K562 (cell line): ENCODE measurements at regions not wholly inside any gene's neighbourhood (a gene's known extent, or its start where the extent isn't known, plus 50 kb on each side); places are given as distances from the start of the nearest gene placed in this dataset.

Experiments used
- CBFA2T2 ChIP-seq: fragments of 450-650 bp; conservative IDR thresholded peaks from 2 replicates; pipeline ENCODE4 v1.6.1; 2017; ENCODE audit warnings: mild to moderate bottlenecking
- CBFB ChIP-seq: sonication (generic); formaldehyde crosslinking; IDR thresholded peaks from 2 replicates; pipeline ENCODE4 v1.4.0; 2020; ENCODE audit warnings: mild to moderate bottlenecking, missing genetic modification reagents
- CSDE1 ChIP-seq, 2 experiments: fragments of 450-650 bp; IDR thresholded peaks; 2 replicates each; pipeline ENCODE4 v1.6.1; 2016; ENCODE audit warnings: mild to moderate bottlenecking in 1 of 2
- FOXJ3 ChIP-seq: sonication (generic); formaldehyde crosslinking; IDR thresholded peaks from 2 replicates; pipeline ENCODE4 v1.4.0; 2020; ENCODE audit warnings: mild to moderate bottlenecking, missing genetic modification reagents
- GTF2F1 ChIP-seq: IDR thresholded peaks from 2 replicates; pipeline ENCODE4 v1.6.1; 2011; ENCODE audit warnings: low read depth, low read length, improper control_type of control experiment
- NCOR1 ChIP-seq: fragments of 450-650 bp; IDR thresholded peaks from 2 replicates; pipeline ENCODE4 v1.6.1; 2016; ENCODE audit warnings: mild to moderate bottlenecking, moderate library complexity
- NKRF ChIP-seq: fragments of 450-650 bp; IDR thresholded peaks from 2 replicates; pipeline ENCODE4 v1.6.1; 2016; ENCODE audit warnings: borderline replicate concordance
- RFX5 ChIP-seq: IDR thresholded peaks from 2 replicates; pipeline ENCODE4 v1.6.1; 2011; ENCODE audit warnings: low read depth, mild to moderate bottlenecking, improper control_type of control experiment, low read length
- SAP30 ChIP-seq: fragments of 200-600 bp; sonication (generic); IDR thresholded peaks from 2 replicates; pipeline ENCODE4 v1.6.1; 2012; ENCODE audit warnings: borderline replicate concordance, low read depth, mild to moderate bottlenecking, moderate library complexity, low read length, control low read depth, inconsistent platforms; ENCODE audit not compliant: insufficient read depth, poor library complexity, severe bottlenecking
- TF ChIP-seq, protein P1 (sequence below): fragments of 250-450 bp; sonication (Bioruptor Pico); IDR thresholded peaks from 2 replicates; pipeline ENCODE4 v1.4.0; 2020; ENCODE audit warnings: mild to moderate bottlenecking

DNA sequence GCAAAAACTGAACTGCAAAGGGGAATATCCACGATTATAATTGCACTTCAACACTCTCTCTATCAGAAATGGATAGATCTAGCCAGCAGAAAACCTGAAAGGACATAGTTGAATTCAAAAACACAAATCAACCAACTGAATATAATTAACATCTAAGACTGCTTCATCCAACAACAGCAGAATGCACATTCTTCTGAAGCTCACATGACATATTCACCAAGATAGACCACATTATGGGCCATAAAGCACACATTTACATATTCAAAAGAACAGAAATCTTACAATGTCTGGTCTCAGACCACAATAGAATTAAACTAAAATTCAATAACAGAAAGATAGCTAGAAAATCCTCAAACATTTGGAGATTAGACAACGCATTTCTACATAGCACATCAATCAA, 118.3 kb downstream of the FBXO4 start (continued):
- TF ChIP-seq CBFA2T2 (no peak), SAP30 (no peak), GTF2F1 (no peak), FOXJ3 (CRISPR knock-in tag) (no peak), CSDE1 (IDR thresholded peaks at IDR 0.05) (no peak), NCOR1 (no peak), NKRF (no peak), RFX5 (no peak), CBFB (CRISPR knock-in tag) (no peak)
- TF ChIP-seq, protein P1, sequence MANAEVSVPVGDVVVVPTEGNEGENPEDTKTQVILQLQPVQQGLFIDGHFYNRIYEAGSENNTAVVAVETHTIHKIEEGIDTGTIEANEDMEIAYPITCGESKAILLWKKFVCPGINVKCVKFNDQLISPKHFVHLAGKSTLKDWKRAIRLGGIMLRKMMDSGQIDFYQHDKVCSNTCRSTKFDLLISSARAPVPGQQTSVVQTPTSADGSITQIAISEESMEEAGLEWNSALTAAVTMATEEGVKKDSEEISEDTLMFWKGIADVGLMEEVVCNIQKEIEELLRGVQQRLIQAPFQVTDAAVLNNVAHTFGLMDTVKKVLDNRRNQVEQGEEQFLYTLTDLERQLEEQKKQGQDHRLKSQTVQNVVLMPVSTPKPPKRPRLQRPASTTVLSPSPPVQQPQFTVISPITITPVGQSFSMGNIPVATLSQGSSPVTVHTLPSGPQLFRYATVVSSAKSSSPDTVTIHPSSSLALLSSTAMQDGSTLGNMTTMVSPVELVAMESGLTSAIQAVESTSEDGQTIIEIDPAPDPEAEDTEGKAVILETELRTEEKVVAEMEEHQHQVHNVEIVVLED (CRISPR knock-in tag), result no peak
